Neuron (in vitro differentiated cells): ENCODE measurements at regions not wholly inside any gene's neighbourhood (a gene's known extent, or its start where the extent isn't known, plus 50 kb on each side); places are given as distances from the start of the nearest gene placed in this dataset.

Experiments used
- H2AFZ ChIP-seq: one replicate; pipeline ENCODE4 v1.6.1; 2013; ENCODE audit warnings: low read depth, mild to moderate bottlenecking, inconsistent platforms, low read length, moderate library complexity
- H3K27me3 ChIP-seq: one replicate; pipeline ENCODE4 v1.6.1; 2013; ENCODE audit warnings: low read length; ENCODE audit not compliant: insufficient read depth
- H3K36me3 ChIP-seq: one replicate; pipeline ENCODE4 v1.6.1; 2013; ENCODE audit warnings: low read length; ENCODE audit not compliant: insufficient read depth
- H3K4me1 ChIP-seq: one replicate; pipeline ENCODE4 v1.6.1; 2013; ENCODE audit warnings: low read length; ENCODE audit not compliant: insufficient read depth
- H3K4me3 ChIP-seq: 2 replicates; pipeline ENCODE4 v1.5.1; 2013; ENCODE audit warnings: mild to moderate bottlenecking, low read length, moderate library complexity
- H3K9me3 ChIP-seq: one replicate; pipeline ENCODE4 v1.6.1; 2013; ENCODE audit warnings: low read length

- no peaks in the 10 kb centered on the region for H3K36me3 ChIP-seq
- no peaks in the 10 kb centered on the region for H3K27me3 ChIP-seq
- H3K9me3 ChIP-seq = no peaks in the 10 kb centered on the region
- H3K4me1 ChIP-seq = no peaks in the 10 kb centered on the region
- H3K4me3 ChIP-seq = no peak overlapping the region
- H2AFZ ChIP-seq = no peak overlapping the region
These were observed 302.6 kb upstream of the MANEA start for GRCh38 chr6:95274686-95275235.

- no peak overlapping the region for H3K4me3 ChIP-seq
- no peak overlapping the region for H2AFZ ChIP-seq
- H3K9me3 ChIP-seq = no peaks in the 10 kb centered on the region
- no peaks in the 10 kb centered on the region for H3K36me3 ChIP-seq
- H3K27me3 ChIP-seq = peaks cover 2% of the 10 kb centered on the region
- H3K4me1 ChIP-seq = no peaks in the 10 kb centered on the region
These were observed 297.7 kb upstream of the MANEA start for GRCh38 chr6:95279616-95280015.

GRCh38 chr6:95280686-95281273 lies 296.6 kb upstream of the MANEA start:
- Histone ChIP-seq H3K4me3 (no peak overlapping the region), H3K9me3 (no peaks in the 10 kb centered on the region), H3K27me3 (peaks cover 2% of the 10 kb centered on the region), H3K36me3 (no peaks in the 10 kb centered on the region), H2AFZ (no peak overlapping the region), H3K4me1 (no peaks in the 10 kb centered on the region)

GRCh38 chr6:95285881-95286280 lies 291.5 kb upstream of the MANEA start:
- Histone ChIP-seq H2AFZ (no peak overlapping the region), H3K4me3 (no peak overlapping the region), H3K4me1 (no peaks in the 10 kb centered on the region), H3K36me3 (no peaks in the 10 kb centered on the region), H3K9me3 (no peaks in the 10 kb centered on the region), H3K27me3 (peaks cover 2% of the 10 kb centered on the region)

GRCh38 chr6:95286874-95287273 lies 290.5 kb upstream of the MANEA start:
- no peaks in the 10 kb centered on the region for H3K36me3 ChIP-seq
- no peaks in the 10 kb centered on the region for H3K9me3 ChIP-seq
- H3K4me1 ChIP-seq = no peaks in the 10 kb centered on the region
- no peak overlapping the region for H2AFZ ChIP-seq
- H3K4me3 ChIP-seq = no peak overlapping the region
- peaks cover 2% of the 10 kb centered on the region for H3K27me3 ChIP-seq

GRCh38 chr6:95288251-95288650 lies 289.1 kb upstream of the MANEA start:
- H3K4me1 ChIP-seq = no peaks in the 10 kb centered on the region
- H3K36me3 ChIP-seq = no peaks in the 10 kb centered on the region
- no peaks in the 10 kb centered on the region for H3K9me3 ChIP-seq
- no peak overlapping the region for H2AFZ ChIP-seq
- H3K27me3 ChIP-seq = no peaks in the 10 kb centered on the region
- H3K4me3 ChIP-seq = no peak overlapping the region

- Histone ChIP-seq H3K4me1 (no peaks in the 10 kb centered on the region), H3K27me3 (no peaks in the 10 kb centered on the region), H3K4me3 (no peak overlapping the region), H3K9me3 (no peaks in the 10 kb centered on the region), H2AFZ (no peak overlapping the region), H3K36me3 (no peaks in the 10 kb centered on the region)
These were observed 285.3 kb upstream of the MANEA start for GRCh38 chr6:95292011-95292410.

GRCh38 chr6:95293257-95293656 lies 284.1 kb upstream of the MANEA start:
- Histone ChIP-seq H3K9me3 (no peaks in the 10 kb centered on the region), H3K36me3 (no peaks in the 10 kb centered on the region), H3K27me3 (no peaks in the 10 kb centered on the region), H3K4me1 (no peaks in the 10 kb centered on the region), H3K4me3 (no peak overlapping the region), H2AFZ (no peak overlapping the region)

- no peaks in the 10 kb centered on the region for H3K4me1 ChIP-seq
These were observed 283.3 kb upstream of the MANEA start for GRCh38 chr6:95294043-95294442.

GRCh38 chr6:95309545-95309944 lies 267.8 kb upstream of the MANEA start:
- H3K36me3 ChIP-seq = no peaks in the 10 kb centered on the region
- H3K4me1 ChIP-seq = no peaks in the 10 kb centered on the region
- no peaks in the 10 kb centered on the region for H3K27me3 ChIP-seq
- H3K4me3 ChIP-seq = no peak overlapping the region
- no peaks in the 10 kb centered on the region for H3K9me3 ChIP-seq
- H2AFZ ChIP-seq = no peak overlapping the region

More at GRCh38 chr6:95294043-95294442, 283.3 kb upstream of the MANEA start:
- Histone ChIP-seq H3K4me3 (no peak overlapping the region), H2AFZ (no peak overlapping the region), H3K27me3 (no peaks in the 10 kb centered on the region), H3K36me3 (no peaks in the 10 kb centered on the region), H3K9me3 (no peaks in the 10 kb centered on the region)

GRCh38 chr6:95318137-95318536 lies 259.2 kb upstream of the MANEA start:
- no peak overlapping the region for H3K4me3 ChIP-seq
- H3K9me3 ChIP-seq = no peaks in the 10 kb centered on the region

GRCh38 chr6:95321126-95321525 lies 256.2 kb upstream of the MANEA start:
- Histone ChIP-seq H2AFZ (no peak overlapping the region), H3K4me3 (no peak overlapping the region), H3K4me1 (no peaks in the 10 kb centered on the region), H3K9me3 (no peaks in the 10 kb centered on the region), H3K36me3 (no peaks in the 10 kb centered on the region), H3K27me3 (no peaks in the 10 kb centered on the region)

More at GRCh38 chr6:95318137-95318536, 259.2 kb upstream of the MANEA start:
- no peaks in the 10 kb centered on the region for H3K27me3 ChIP-seq
- H2AFZ ChIP-seq = no peak overlapping the region
- H3K4me1 ChIP-seq = no peaks in the 10 kb centered on the region
- H3K36me3 ChIP-seq = no peaks in the 10 kb centered on the region

- Histone ChIP-seq H3K4me3 (no peak overlapping the region), H3K9me3 (no peaks in the 10 kb centered on the region), H2AFZ (no peak overlapping the region), H3K4me1 (no peaks in the 10 kb centered on the region), H3K36me3 (no peaks in the 10 kb centered on the region), H3K27me3 (no peaks in the 10 kb centered on the region)
These were observed 251.4 kb upstream of the MANEA start for GRCh38 chr6:95325916-95326315.

- no peaks in the 10 kb centered on the region for H3K4me1 ChIP-seq
- no peaks in the 10 kb centered on the region for H3K9me3 ChIP-seq
- H2AFZ ChIP-seq = no peak overlapping the region
- H3K36me3 ChIP-seq = no peaks in the 10 kb centered on the region
- H3K27me3 ChIP-seq = no peaks in the 10 kb centered on the region
- no peak overlapping the region for H3K4me3 ChIP-seq
These were observed 249.1 kb upstream of the MANEA start for GRCh38 chr6:95328231-95328630.
